H9 (cell line): ENCODE measurements at regions not wholly inside any gene's neighbourhood (a gene's known extent, or its start where the extent isn't known, plus 50 kb on each side); places are given as distances from the start of the nearest gene placed in this dataset.

Source experiments
- DNase-seq: peaks from one replicate; pipeline ENCODE4 v3.0.0-alpha.2; 2017
- H2AFZ ChIP-seq: one replicate; pipeline ENCODE4 v1.6.1; 2013; ENCODE audit warnings: mild to moderate bottlenecking, low read length, control low read depth, moderate library complexity
- H2AK5ac ChIP-seq: 2 replicates; pipeline ENCODE4 v1.6.1; 2013; ENCODE audit warnings: low read length, control low read depth, mixed read lengths; ENCODE audit not compliant: insufficient read length
- H2BK120ac ChIP-seq: one replicate; pipeline ENCODE4 v1.6.1; 2013; ENCODE audit warnings: low read depth, mild to moderate bottlenecking, low read length, control low read depth, inconsistent platforms; ENCODE audit not compliant: poor library complexity, severe bottlenecking
- H2BK12ac ChIP-seq: 2 replicates; pipeline ENCODE4 v1.6.1; 2013; ENCODE audit warnings: low read length, control low read depth, mixed read lengths, low read depth; ENCODE audit not compliant: insufficient read length
- H2BK15ac ChIP-seq: 2 replicates; pipeline ENCODE4 v1.6.1; 2013; ENCODE audit warnings: low read depth, low read length, control low read depth
- H2BK20ac ChIP-seq: one replicate; pipeline ENCODE4 v1.6.1; 2013; ENCODE audit warnings: low read depth, mild to moderate bottlenecking, low read length, control low read depth, inconsistent platforms; ENCODE audit not compliant: poor library complexity, severe bottlenecking
- H2BK5ac ChIP-seq: 2 replicates; pipeline ENCODE4 v1.6.1; 2013; ENCODE audit warnings: low read length, control low read depth, mixed read lengths; ENCODE audit not compliant: insufficient read length
- H3K14ac ChIP-seq: 2 replicates; pipeline ENCODE4 v1.6.1; 2013; ENCODE audit warnings: low read length, control low read depth; ENCODE audit not compliant: insufficient read depth
- H3K18ac ChIP-seq: 2 replicates; pipeline ENCODE4 v1.6.1; 2013; ENCODE audit warnings: low read depth, mild to moderate bottlenecking, mixed read lengths, low read length, control low read depth; ENCODE audit not compliant: insufficient read length
- H3K23ac ChIP-seq: 2 replicates; pipeline ENCODE4 v1.6.1; 2013; ENCODE audit warnings: low read length, control low read depth, mixed read lengths, low read depth; ENCODE audit not compliant: insufficient read length
- H3K23me2 ChIP-seq: 2 replicates; pipeline ENCODE4 v1.6.1; 2013; ENCODE audit warnings: low read depth, mild to moderate bottlenecking, mixed read lengths, low read length, control low read depth; ENCODE audit not compliant: insufficient read length, poor library complexity, severe bottlenecking
- H3K27ac ChIP-seq: 2 replicates; pipeline ENCODE4 v1.5.1; 2013; ENCODE audit warnings: low read length, control low read depth, mixed read lengths, low read depth; ENCODE audit not compliant: insufficient read length
- H3K27me3 ChIP-seq: 2 replicates; pipeline ENCODE4 v1.6.1; 2013; ENCODE audit warnings: low read length, control low read depth, inconsistent platforms; ENCODE audit not compliant: insufficient read depth
- H3K4ac ChIP-seq: 2 replicates; pipeline ENCODE4 v1.6.1; 2013; ENCODE audit warnings: low read depth, mild to moderate bottlenecking, control low read depth, inconsistent platforms, low read length, moderate library complexity
- H3K4me1 ChIP-seq: 2 replicates; pipeline ENCODE4 v1.6.1; 2013; ENCODE audit warnings: low read length, control low read depth, inconsistent platforms; ENCODE audit not compliant: insufficient read depth
- H3K4me2 ChIP-seq: 2 replicates; pipeline ENCODE4 v1.6.1; 2013; ENCODE audit warnings: low read length, control low read depth, mixed read lengths; ENCODE audit not compliant: insufficient read length, insufficient read depth
- H3K56ac ChIP-seq: 2 replicates; pipeline ENCODE4 v1.6.1; 2013; ENCODE audit warnings: low read depth, mild to moderate bottlenecking, mixed read lengths, low read length, control low read depth; ENCODE audit not compliant: insufficient read length
- H3K79me1 ChIP-seq: 2 replicates; pipeline ENCODE4 v1.6.1; 2013; ENCODE audit warnings: low read depth, mild to moderate bottlenecking, moderate library complexity, low read length, control low read depth, inconsistent platforms; ENCODE audit not compliant: insufficient read depth, poor library complexity, severe bottlenecking
- H3K79me2 ChIP-seq: 2 replicates; pipeline ENCODE4 v1.6.1; 2013; ENCODE audit warnings: low read length, control low read depth, inconsistent platforms; ENCODE audit not compliant: insufficient read depth
- H3K9ac ChIP-seq: 2 replicates; pipeline ENCODE4 v1.6.1; 2013; ENCODE audit warnings: low read length, control low read depth, mixed read lengths; ENCODE audit not compliant: insufficient read length; ENCODE audit errors: extremely low read depth
- H3K9me3 ChIP-seq: one replicate; pipeline ENCODE4 v1.6.1; 2013; ENCODE audit warnings: low read depth, low read length, inconsistent platforms; ENCODE audit not compliant: control insufficient read depth
- H3T11ph ChIP-seq: one replicate; pipeline ENCODE4 v1.6.1; 2013; ENCODE audit warnings: mild to moderate bottlenecking, low read length, control low read depth, inconsistent platforms
- H4K20me1 ChIP-seq: one replicate; pipeline ENCODE4 v1.6.1; 2013; ENCODE audit not compliant: control insufficient read depth, insufficient read length, insufficient read depth
- H4K5ac ChIP-seq: 2 replicates; pipeline ENCODE4 v1.6.1; 2013; ENCODE audit warnings: low read depth, mild to moderate bottlenecking, mixed read lengths, low read length, control low read depth; ENCODE audit not compliant: insufficient read length
- H4K8ac ChIP-seq: replicated peaks from 2 replicates; pipeline ENCODE4 v1.6.1; 2013; ENCODE audit warnings: low read length, control low read depth, mixed read lengths, low read depth; ENCODE audit not compliant: insufficient read length
- H4K91ac ChIP-seq: 2 replicates; pipeline ENCODE4 v1.6.1; 2013; ENCODE audit warnings: low read depth, mild to moderate bottlenecking, moderate library complexity, mixed read lengths, low read length, control low read depth; ENCODE audit not compliant: insufficient read length
- H3K27ac Mint-ChIP-seq, 3 experiments: 2 replicates in 2 of 3; 3 replicates in 1 of 3; pipeline ENCODE4 v1.8.0; 2020 to 2021; ENCODE audit warnings: mixed read lengths in 3 of 3, mild to moderate bottlenecking in 1 of 3, moderate library complexity in 1 of 3
- H3K27me3 Mint-ChIP-seq: 2 replicates; pipeline ENCODE4 v1.8.0; 2021; ENCODE audit warnings: low read depth, mild to moderate bottlenecking, moderate library complexity, mixed read lengths
- H3K36me3 Mint-ChIP-seq, 3 experiments: 2 replicates in 2 of 3; 3 replicates in 1 of 3; pipeline ENCODE4 v1.8.0; 2020 to 2021; ENCODE audit warnings: low read depth in 3 of 3, mixed read lengths in 3 of 3; ENCODE audit not compliant: insufficient read depth in 1 of 3
- H3K4me1 Mint-ChIP-seq, 2 experiments: 2 replicates each; pipeline ENCODE4 v1.8.0; 2020; ENCODE audit warnings: mixed read lengths in 2 of 2
- H3K4me3 Mint-ChIP-seq, 2 experiments: 2 replicates in 1 of 2; 3 replicates in 1 of 2; pipeline ENCODE4 v1.8.0; 2020 to 2021; ENCODE audit warnings: mild to moderate bottlenecking in 2 of 2, mixed read lengths in 2 of 2, moderate library complexity in 1 of 2
- H3K9me3 Mint-ChIP-seq, 2 experiments: 2 replicates in 1 of 2; 3 replicates in 1 of 2; pipeline ENCODE4 v1.8.0; 2020; ENCODE audit warnings: mild to moderate bottlenecking in 2 of 2, mixed read lengths in 2 of 2, moderate library complexity in 1 of 2
- WGBS: extraction: QIAGEN DNeasy Blood & Tissue Kit; methylation state at CpG from one replicate; pipeline ENCODE4 v1.1.7; 2013; ENCODE audit warnings: missing lambda C conversion rate, low lambda C conversion rate, mixed read lengths; ENCODE audit not compliant: insufficient read length; ENCODE audit errors: extremely low coverage; 5-methylcytosine and 5-hydroxymethylcytosine counted together
- TF ChIP-seq, protein P1 (sequence below): fragments of 200-600 bp; sonication (generic); conservative IDR thresholded peaks from 3 replicates; pipeline ENCODE4 v1.8.0; 2021; ENCODE audit warnings: antibody characterized with exemption, mild to moderate bottlenecking

DNA sequence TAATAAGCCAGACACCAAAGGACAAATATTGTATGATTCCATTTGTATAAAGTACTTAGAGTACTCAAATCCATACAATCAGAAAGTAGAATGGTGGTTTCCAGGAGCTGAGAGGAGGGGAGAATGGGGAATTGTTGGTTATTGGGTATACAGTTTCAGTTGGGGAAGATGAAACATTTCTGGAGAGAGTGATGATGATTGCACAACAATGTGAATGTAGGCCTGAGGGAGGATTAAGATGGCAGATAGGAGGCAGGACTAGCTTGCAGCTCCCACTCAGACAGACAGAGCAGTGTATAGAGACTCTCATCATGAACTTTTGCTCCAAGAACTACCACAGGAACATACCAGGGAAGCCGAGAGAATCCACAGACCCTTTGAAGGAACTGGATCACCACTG is 75.7 kb upstream of the PAK3 start:
- Histone ChIP-seq H4K91ac (no peak overlapping the region), H3K4ac (no peak overlapping the region), H3K23me2 (no peaks in the 10 kb centered on the region), H2BK12ac (no peak overlapping the region), H2BK120ac (no peak overlapping the region), H3K4me1 (no peaks in the 10 kb centered on the region), H3K14ac (no peak overlapping the region), H3K79me2 (no peaks in the 10 kb centered on the region), H3K27ac (no peak overlapping the region), H2AFZ (no peak overlapping the region), H3K56ac (no peak overlapping the region), H3K9ac (no peak overlapping the region), H3K9me3 (no peaks in the 10 kb centered on the region), H3K27me3 (no peaks in the 10 kb centered on the region), H2BK15ac (no peak overlapping the region), H3K4me2 (no peak overlapping the region), H4K5ac (no peak overlapping the region), H3K18ac (no peak overlapping the region), H4K20me1 (no peaks in the 10 kb centered on the region), H3K79me1 (no peaks in the 10 kb centered on the region), H4K8ac (no peak overlapping the region), H2AK5ac (no peak overlapping the region), H3T11ph (no peak overlapping the region), H2BK5ac (no peak overlapping the region), H3K23ac (no peak overlapping the region), H2BK20ac (no peak overlapping the region)
- no peak for DNase-seq
- Mint-ChIP-seq H3K4me3 (no peak overlapping the region), H3K9me3 (peaks cover 13 to 20% of the 10 kb centered on the region in 2 experiments; a peak in 4 of 5 replicates), H3K36me3 (peaks cover 0 to 33% (median 20%) of the 10 kb centered on the region in 3 experiments; a peak in 5 of 7 replicates), H3K27ac (no peak overlapping the region), H3K4me1 (peaks cover 18 to 20% of the 10 kb centered on the region in 2 experiments), H3K27me3 (peaks cover 2% of the 10 kb centered on the region)
- no CpG with 5 or more reads among the region's 1 CpG for WGBS
- TF ChIP-seq, protein P1, sequence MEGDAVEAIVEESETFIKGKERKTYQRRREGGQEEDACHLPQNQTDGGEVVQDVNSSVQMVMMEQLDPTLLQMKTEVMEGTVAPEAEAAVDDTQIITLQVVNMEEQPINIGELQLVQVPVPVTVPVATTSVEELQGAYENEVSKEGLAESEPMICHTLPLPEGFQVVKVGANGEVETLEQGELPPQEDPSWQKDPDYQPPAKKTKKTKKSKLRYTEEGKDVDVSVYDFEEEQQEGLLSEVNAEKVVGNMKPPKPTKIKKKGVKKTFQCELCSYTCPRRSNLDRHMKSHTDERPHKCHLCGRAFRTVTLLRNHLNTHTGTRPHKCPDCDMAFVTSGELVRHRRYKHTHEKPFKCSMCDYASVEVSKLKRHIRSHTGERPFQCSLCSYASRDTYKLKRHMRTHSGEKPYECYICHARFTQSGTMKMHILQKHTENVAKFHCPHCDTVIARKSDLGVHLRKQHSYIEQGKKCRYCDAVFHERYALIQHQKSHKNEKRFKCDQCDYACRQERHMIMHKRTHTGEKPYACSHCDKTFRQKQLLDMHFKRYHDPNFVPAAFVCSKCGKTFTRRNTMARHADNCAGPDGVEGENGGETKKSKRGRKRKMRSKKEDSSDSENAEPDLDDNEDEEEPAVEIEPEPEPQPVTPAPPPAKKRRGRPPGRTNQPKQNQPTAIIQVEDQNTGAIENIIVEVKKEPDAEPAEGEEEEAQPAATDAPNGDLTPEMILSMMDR: no peak
